Lower lobe of right lung (tissue), 2 donors: ENCODE measurements at regions not wholly inside any gene's neighbourhood (a gene's known extent, or its start where the extent isn't known, plus 50 kb on each side); places are given as distances from the start of the nearest gene placed in this dataset.
"Not testable (repeated sequence)": the region's sequence is repeated elsewhere in the genome, so short reads cannot be mapped to it uniquely, and the experiment has no call there.

Source experiments
- ATAC-seq, 2 donors: fragments of 200-7000 bp; cut with Tn5 transposase; one replicate each; pipeline ENCODE4 v1.9.1; 2020 to 2022; ENCODE audit warnings: mild to moderate bottlenecking in 2 of 2, moderate library complexity in 2 of 2
- DNase-seq: peaks from one replicate; pipeline ENCODE4 v3.0.0-alpha.2; 2020
- H3K27ac ChIP-seq: fragments of 200-600 bp; one replicate; pipeline ENCODE4 v1.8.0; 2022
- H3K27me3 ChIP-seq: fragments of 200-600 bp; one replicate; pipeline ENCODE4 v1.8.0; 2022; ENCODE audit warnings: low read depth
- H3K36me3 ChIP-seq: fragments of 200-600 bp; one replicate; pipeline ENCODE4 v1.8.0; 2022; ENCODE audit warnings: mild to moderate bottlenecking
- H3K4me1 ChIP-seq: fragments of 200-600 bp; one replicate; pipeline ENCODE4 v1.8.0; 2022
- H3K4me3 ChIP-seq: fragments of 200-600 bp; one replicate; pipeline ENCODE4 v1.8.0; 2022; ENCODE audit warnings: mild to moderate bottlenecking
- H3K9me3 ChIP-seq: fragments of 200-600 bp; one replicate; pipeline ENCODE4 v1.8.0; 2022
- intact Hi-C: fragments of 100-400 bp; cut with DNase I; formaldehyde crosslinking; loops from one replicate; pipeline ENCODE4 v1.11.0; 2022
- TF ChIP-seq, protein P1 (sequence below): fragments of 200-600 bp; IDR thresholded peaks from one replicate; pipeline ENCODE4 v1.8.0; 2022; ENCODE audit warnings: antibody characterized with exemption, mild to moderate bottlenecking
- donor health status: DM: no; HTN: yes; CAD: no; lungs with severe emphysema.

DNA sequence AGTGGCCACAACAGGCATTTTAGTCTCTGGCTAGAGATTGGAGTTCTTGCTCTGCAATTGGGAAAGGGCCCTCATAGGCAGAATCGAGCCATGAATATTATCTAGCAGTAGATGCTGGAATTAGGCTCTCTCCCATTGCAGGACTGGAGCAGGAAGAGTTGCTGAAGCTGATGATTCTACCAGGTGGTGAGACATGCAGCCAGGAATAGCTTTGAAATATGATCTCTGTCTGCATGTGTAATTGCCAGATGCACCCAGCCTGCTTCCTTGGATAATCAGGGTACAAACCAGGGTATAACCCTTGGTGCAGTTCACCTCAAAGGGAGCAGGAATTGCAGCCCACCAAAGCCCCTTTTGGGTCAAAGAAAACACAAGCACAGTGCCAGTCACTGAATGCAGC, 211.4 kb upstream of the FTMT start:
- H3K4me1 ChIP-seq, result no peaks in the 10 kb centered on the region
- intact Hi-C loops, result no loop called here
- TF ChIP-seq, protein P1, sequence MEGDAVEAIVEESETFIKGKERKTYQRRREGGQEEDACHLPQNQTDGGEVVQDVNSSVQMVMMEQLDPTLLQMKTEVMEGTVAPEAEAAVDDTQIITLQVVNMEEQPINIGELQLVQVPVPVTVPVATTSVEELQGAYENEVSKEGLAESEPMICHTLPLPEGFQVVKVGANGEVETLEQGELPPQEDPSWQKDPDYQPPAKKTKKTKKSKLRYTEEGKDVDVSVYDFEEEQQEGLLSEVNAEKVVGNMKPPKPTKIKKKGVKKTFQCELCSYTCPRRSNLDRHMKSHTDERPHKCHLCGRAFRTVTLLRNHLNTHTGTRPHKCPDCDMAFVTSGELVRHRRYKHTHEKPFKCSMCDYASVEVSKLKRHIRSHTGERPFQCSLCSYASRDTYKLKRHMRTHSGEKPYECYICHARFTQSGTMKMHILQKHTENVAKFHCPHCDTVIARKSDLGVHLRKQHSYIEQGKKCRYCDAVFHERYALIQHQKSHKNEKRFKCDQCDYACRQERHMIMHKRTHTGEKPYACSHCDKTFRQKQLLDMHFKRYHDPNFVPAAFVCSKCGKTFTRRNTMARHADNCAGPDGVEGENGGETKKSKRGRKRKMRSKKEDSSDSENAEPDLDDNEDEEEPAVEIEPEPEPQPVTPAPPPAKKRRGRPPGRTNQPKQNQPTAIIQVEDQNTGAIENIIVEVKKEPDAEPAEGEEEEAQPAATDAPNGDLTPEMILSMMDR, result no peak
- no peaks in the 10 kb centered on the region for H3K36me3 ChIP-seq
- no peaks in the 10 kb centered on the region for H3K9me3 ChIP-seq
- DNase-seq (no peak), ATAC-seq (no peak)
- no peaks in the 10 kb centered on the region for H3K27me3 ChIP-seq
- H3K27ac ChIP-seq, result no peak overlapping the region
- no peak overlapping the region for H3K4me3 ChIP-seq

DNA sequence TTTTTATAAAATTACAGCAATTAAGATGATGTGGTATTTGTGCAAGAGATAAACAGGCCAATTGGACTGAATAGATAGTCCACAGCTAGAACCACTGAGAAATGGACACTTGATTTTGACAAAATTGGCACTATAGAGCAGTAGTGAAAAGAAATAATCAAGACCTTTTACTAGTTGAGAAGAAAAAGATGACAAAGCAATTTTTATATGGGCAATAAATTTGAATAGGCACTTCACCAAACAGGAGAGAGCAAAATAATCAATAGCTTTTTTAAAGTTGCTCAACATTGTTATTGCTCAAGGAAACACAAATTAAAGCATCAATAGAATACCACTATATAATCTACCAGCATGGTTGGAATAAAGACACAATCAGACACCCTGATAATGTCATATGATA, 193.5 kb upstream of the FTMT start:
- H3K9me3 ChIP-seq, result no peaks in the 10 kb centered on the region
- no peaks in the 10 kb centered on the region for H3K27me3 ChIP-seq
- H3K4me1 ChIP-seq, result no peaks in the 10 kb centered on the region
- ATAC-seq (no peak), DNase-seq (no peak)
- H3K36me3 ChIP-seq, result no peaks in the 10 kb centered on the region
- H3K4me3 ChIP-seq, result no peak overlapping the region
- no peak overlapping the region for H3K27ac ChIP-seq
- intact Hi-C loops, result no loop called here
- TF ChIP-seq, protein P1, result no peak

- H3K27me3 ChIP-seq, result no peaks in the 10 kb centered on the region
- TF ChIP-seq, protein P1, result no peak
- no peak overlapping the region for H3K27ac ChIP-seq
- intact Hi-C loops, result no loop called here
- no peak overlapping the region for H3K4me3 ChIP-seq
- DNase-seq (no peak), ATAC-seq (no peak)
- H3K9me3 ChIP-seq, result peaks cover 5% of the 10 kb centered on the region
- no peaks in the 10 kb centered on the region for H3K4me1 ChIP-seq
- no peaks in the 10 kb centered on the region for H3K36me3 ChIP-seq
Observed at GRCh38 chr5:121660142-121660541, 191.5 kb upstream of the FTMT start.

GRCh38 chr5:121665542-121665941, 186.1 kb upstream of the FTMT start:
- H3K36me3 ChIP-seq, H3K27me3 ChIP-seq, ATAC-seq, H3K4me3 ChIP-seq, H3K27ac ChIP-seq, DNase-seq, intact Hi-C loops, H3K4me1 ChIP-seq: not testable (repeated sequence)
- peaks cover 11% of the 10 kb centered on the region for H3K9me3 ChIP-seq

GRCh38 chr5:121667292-121667691, 184.4 kb upstream of the FTMT start:
- intact Hi-C loops, result no loop called here
- Histone ChIP-seq H3K4me1 (no peaks in the 10 kb centered on the region), H3K4me3 (no peak overlapping the region), H3K27me3 (no peaks in the 10 kb centered on the region), H3K27ac (no peak overlapping the region), H3K36me3 (no peaks in the 10 kb centered on the region), H3K9me3 (peaks cover 11% of the 10 kb centered on the region)
- TF ChIP-seq, protein P1, result no peak
- no peak for DNase-seq
- ATAC-seq, result no peak

GRCh38 chr5:121668635-121669034, 183.0 kb upstream of the FTMT start:
- Histone ChIP-seq H3K4me1 (no peaks in the 10 kb centered on the region), H3K9me3 (peaks cover 11% of the 10 kb centered on the region), H3K27me3 (no peaks in the 10 kb centered on the region), H3K4me3 (no peak overlapping the region), H3K36me3 (no peaks in the 10 kb centered on the region), H3K27ac (no peak overlapping the region)
- TF ChIP-seq, protein P1, result no peak
- intact Hi-C loops, result no loop called here
- no peak for DNase-seq
- ATAC-seq, result no peak
